Stimulated activated naive CD8-positive, alpha-beta T cell treated with anti-CD3 and anti-CD28 coated beads, Interleukin-15, Interleukin-2, amounts not matched to agents 100 U/mL and 50 U/mL, for 24 hours (primary cell): ENCODE measurements at regions not wholly inside any gene's neighbourhood (a gene's known extent, or its start where the extent isn't known, plus 50 kb on each side); places are given as distances from the start of the nearest gene placed in this dataset.

Source experiments
- ATAC-seq: fragments of 150-1000 bp; cut with Tn5 transposase; one replicate; pipeline ENCODE4 v1.10.0; 2021
- DNase-seq: peaks from one replicate; pipeline ENCODE4 v3.0.0; 2021

GRCh38 chr14:54129850-54130640, 173.4 kb upstream of the BMP4 start:
- DNase-seq (no peak), ATAC-seq (no peak)

GRCh38 chr14:54132496-54132895, 175.9 kb upstream of the BMP4 start:
- ATAC-seq, result no peak
- DNase-seq, result no peak

DNA sequence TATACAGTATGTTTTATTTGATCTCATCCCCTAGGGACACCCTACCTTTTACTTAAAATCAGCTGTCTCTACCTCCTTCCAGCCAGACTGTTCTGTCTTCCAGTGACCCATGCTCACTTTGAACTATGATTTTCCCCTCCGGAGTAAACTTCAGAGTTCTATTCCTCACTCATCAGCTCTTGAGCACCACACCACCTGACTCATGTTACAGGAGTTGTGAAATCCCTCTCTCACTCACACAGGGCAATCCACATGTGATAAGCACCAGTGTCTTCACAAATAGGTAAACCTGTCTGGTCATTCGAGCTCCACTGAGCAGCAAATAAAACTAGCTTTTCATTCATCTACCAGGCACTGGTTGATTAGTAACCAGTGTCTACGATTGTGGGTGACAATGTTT, 177.3 kb upstream of the BMP4 start:
- ATAC-seq (no peak), DNase-seq (no peak)

DNA sequence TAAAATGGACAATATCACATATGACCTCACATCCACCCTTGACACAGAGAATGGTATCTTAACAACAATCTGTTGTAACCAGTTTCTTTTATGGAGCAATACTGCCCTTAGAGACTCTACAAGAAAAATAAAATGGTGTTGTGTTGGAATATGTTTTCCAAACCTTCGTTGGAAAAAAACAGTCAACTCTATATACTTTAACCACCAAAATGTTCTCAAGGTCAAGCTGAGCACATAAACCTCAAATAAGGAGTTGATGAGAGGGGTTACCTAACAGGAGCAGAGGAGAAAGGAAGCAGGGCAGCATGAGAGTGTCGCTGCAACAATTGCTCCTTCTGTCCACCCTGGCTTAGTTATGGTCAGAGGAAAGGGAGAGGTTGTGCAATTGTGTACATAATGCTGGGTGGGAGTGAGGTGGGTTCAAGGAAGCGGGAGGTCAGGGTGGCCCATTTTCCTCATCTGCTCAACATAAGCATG, 179.2 kb upstream of the BMP4 start:
- ATAC-seq, result no peak
- DNase-seq, result no peak

DNA sequence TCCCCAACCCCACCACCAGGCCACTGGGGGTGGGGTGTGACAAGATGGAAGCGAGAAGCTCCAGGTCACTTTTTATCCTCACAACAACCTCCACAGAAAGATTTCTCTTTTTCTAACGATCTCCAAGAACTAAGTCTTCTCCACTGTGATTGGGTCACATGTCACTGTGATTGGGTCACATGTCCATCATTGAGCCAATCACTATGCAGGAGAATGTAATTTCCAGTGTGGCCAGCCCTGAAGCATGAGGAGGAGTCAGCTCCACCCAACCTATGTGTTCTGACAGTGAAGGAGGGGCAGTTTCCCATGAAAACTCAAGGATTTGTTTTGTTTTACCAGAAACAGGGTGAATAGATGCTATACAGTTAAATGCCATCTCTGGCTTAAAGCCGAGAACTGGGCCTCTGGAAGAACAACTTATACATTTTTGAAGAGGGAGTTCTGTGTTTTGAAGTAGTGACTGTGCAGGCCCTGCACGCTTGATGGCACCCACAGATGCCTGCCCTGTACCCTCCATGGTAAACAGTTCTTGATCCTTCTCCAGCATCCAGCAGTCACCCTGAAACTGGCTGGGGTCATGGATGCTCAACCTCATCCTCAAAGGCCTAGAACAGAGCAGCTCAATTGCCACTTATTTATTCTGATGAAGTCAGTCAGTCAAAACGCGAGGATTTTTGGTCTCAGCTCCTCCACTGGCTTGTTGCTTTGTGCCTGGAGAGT, 180.4 kb upstream of the BMP4 start:
- ATAC-seq (no peak), DNase-seq (no peak)

DNA sequence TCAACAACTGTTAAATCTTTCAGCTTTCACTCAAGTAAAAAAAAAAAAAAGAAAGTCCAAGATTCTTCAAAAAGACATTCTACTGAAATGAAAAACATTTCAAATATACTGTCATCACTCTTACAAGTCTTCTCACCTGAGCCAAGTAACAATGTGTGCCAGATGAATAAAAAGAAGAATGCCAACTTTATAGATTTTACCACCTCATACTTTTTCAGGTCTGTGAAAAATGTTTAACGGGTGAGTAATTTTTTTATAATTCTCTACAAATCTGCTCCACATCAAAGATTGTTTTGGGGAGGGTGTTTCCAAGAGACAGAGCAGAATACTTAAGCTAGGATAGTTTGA, 181.0 kb upstream of the BMP4 start:
- no peak for DNase-seq
- no peak for ATAC-seq

DNA sequence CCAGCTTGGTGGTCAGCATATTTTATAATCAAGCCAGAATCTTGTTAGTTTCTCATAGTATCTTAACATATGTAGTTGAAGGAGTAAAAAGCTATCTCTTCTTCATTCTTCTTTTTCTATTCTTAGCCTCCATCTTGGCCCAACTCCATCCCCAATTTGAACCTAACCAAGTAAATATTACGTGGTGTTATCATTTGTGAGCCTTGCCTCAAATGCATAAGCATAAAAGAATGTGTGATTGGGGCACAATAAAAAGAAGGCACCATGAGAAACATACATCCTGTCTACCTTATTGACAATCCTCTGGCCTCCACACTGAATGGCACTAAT, 181.4 kb upstream of the BMP4 start:
- DNase-seq, result no peak
- ATAC-seq, result no peak

DNA sequence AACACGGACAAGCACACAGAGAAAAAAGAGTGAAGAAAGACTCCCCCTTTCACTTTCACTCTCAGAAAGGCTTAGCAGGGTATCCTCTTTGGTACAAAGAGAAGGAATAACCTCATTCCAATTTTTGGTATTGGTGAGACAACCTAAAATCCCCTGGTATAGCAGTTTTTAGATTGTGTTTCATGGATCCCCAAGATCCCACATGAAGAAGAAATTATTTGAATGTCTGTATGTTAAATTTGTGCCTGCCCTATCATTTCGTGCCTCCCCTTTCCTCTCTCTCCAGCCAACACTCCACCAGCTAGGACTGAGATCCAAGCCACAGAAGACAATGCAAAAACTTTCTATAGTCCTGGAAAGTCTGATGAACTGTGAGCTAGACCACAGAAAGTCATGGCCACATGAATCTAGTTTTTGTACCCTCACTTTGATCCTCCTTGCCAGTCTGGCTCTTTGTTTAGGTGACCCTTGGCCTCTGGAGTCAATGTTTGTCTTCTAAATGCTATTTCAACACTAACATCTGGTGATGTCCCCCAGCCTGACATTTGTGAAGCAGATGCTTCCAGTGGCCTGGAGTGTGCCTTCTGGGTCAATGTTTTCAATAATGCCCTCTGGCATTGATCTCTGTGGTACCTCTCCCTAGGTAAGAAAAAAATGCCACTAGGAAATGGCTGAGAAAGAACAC, 181.9 kb upstream of the BMP4 start:
- DNase-seq, result no peak
- no peak for ATAC-seq

DNA sequence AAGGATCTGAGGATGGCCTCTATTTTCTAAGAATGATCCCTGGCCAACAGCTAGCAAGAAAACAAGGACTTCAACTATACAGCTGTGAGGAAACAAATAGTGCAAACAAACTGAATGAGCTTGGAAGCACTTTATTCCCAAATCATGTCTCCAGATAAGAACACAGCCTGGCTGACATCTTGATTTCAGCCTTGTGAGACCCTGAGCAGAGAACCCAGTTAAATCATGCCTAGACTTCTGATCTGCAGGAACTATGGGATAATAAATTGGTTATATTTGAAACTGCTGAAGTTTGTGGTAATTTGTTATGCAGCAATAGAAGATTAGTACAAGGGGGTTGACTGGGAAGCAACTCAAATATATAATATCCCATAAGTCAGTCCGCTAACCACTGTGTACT, 183.9 kb upstream of the BMP4 start:
- no peak for DNase-seq
- no peak for ATAC-seq

DNA sequence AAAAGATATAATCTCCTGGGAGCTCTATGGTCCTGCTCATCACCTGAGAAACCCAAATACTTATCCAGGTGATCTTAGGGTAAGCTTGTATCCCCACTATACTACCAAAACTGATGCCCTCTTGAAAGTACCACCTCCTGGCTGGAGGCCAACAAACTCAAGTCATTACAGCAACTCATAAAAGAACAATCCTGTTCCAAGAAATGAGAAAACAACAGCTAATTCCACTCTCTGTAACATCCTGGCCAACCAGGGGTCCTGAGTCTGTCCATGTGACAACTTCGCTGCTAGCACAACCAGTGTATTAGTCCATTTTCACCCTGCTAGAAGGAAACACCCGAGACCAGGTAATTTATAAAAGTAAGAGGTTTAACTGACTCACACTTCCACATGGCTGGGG, 190.0 kb upstream of the BMP4 start:
- DNase-seq, result no peak
- ATAC-seq, result no peak

DNA sequence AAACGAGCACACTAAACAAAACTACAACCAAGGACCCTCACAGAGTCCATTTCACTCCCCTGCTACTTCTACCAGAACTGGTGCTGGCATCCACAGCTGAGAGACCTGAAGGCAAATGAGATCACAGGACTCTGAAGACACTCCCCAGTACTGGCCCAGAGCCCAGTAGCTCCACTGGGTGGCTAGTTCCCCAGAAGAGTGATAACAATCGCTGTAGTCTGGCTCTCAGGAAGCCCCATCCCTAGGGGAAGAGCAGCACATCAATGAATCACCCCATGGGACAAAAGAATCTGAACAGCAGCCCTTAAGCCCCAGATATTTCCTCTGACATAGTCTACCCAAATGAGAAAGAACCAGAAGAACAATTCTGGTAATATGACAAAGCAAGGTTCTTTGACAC, 190.7 kb upstream of the BMP4 start:
- ATAC-seq, result no peak

DNA sequence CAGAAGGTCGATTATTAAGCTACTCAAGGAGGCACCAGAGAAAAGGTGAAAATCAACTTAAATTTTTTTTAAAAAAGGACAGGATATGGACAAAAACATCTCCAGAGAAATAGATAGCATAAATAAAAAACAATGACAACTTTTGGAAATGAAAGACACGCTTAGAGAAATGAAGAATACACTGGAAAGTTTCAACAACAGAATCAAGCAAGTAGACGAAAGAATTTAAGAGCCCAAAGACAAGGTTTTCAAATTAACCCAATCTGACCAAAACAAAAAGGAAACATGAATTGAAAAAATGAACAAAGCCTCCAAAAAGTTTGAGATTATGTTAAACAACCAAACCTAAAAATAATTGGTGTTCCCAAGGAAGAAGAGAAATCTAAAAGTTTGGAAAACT, 191.1 kb upstream of the BMP4 start:
- ATAC-seq, result no peak
- no peak for DNase-seq

More for the DNA sequence above, 190.7 kb upstream of the BMP4 start:
- no peak for DNase-seq

DNA sequence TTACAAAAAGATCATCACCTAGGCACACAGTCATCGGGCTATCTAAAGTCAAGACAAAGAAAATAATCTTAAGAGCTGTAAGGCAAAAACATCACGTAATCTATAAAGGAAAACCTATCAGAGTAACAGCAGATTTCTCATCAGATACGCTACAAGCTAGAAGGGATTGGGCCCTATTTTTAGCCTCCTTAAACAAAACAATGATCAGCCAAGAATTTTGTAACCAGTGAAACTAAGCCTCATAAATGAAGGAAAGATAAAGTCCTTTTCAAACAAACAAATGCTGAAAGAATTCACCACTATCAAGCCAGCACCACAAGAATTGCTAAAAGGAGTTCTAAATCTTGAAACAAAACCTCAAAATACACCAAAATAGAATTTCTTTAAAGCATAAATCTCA, 191.6 kb upstream of the BMP4 start:
- no peak for ATAC-seq
- no peak for DNase-seq

GRCh38 chr14:54152351-54152750, 195.7 kb upstream of the BMP4 start:
- ATAC-seq (no peak), DNase-seq (no peak)

DNA sequence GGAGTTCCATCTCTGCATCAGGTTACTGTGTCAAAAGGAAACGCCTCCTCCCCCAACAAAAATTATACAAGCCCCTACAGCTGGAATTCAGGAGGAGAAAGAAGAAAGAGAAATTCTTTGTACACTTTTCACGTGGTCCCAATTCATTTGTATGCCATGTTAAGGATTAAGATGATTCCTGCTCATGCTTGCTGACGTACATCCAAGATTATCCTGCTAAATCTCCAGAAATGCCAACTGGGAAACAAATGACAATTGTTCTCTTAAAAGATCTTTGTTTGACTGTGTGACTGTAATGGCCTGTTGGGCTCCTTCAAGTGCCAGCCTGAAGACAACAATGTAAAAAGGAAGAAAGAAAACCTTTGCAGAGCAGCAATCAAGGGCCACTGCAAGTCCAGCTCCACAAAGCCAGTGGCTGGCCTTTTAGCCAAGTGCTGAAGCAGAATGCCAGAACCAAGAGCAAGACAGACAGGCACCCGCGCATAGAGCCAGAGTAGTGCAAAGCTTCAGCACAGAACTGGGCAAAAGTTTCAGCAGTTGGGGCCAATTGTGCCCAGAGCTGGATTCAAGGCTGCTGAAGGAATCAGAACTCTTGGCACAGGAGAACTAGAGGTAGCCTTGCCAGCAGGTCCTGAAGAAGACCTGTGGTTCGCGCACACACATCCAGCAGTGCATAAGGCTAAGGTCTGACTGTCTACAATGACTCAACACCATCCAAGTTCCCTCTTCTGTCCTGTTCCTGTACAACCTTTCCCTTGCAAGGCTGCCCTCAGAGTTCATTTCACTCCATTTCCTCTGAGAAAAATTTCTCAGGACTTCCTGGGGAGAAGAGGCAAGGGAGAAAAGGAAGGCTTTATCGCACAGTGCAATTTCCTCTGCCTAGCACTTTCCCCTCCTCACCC, 209.7 kb upstream of the BMP4 start:
- DNase-seq, result no peak

DNA sequence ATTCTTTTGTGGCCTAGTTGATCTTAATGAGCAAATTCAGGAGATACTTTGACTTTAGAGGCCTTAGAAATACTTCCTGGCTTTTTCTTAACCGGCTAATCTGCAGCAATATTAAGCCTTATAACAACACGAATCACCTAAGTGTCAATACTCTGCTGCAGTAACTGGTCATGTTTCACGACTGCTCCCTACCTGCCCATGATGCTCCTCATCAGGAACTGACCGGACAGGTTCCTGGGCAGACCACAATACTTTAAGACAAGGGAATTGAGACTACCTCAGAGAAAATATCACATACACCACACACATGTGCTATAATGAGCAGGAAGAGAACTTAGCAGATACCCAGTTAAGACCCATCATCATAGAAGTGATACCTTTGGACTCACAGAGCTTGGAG, 211.9 kb upstream of the BMP4 start:
- ATAC-seq (no peak), DNase-seq (no peak)

More for the DNA sequence above, 209.7 kb upstream of the BMP4 start:
- no peak for ATAC-seq

- ATAC-seq (no peak), DNase-seq (no peak)
Observed at GRCh38 chr14:54169254-54169924, 212.8 kb upstream of the BMP4 start.

DNA sequence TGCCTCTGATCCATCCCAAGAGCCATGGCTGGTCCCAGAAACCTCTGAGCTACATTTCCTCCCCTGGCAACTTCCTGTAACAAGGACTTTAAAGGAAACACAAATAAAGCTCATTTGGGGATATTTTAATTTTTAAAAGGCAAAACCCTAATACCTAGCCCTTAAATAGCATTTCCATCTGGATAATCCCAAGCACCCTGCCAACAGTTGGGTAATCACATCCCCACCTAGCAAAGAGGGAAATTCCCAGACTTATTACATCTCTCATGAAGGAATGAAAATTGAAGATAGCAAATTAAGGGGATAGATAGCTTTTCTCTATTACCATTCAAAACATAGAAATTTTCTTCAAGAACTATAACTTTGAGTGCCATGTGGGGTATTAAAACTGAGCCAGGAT, 213.7 kb upstream of the BMP4 start:
- no peak for ATAC-seq

GRCh38 chr14:54172114-54172513, 215.5 kb upstream of the BMP4 start:
- no peak for ATAC-seq
- DNase-seq, result no peak

More for the DNA sequence above, 213.7 kb upstream of the BMP4 start:
- no peak for DNase-seq

GRCh38 chr14:54172562-54172961, 215.9 kb upstream of the BMP4 start:
- DNase-seq (no peak), ATAC-seq (no peak)

GRCh38 chr14:54173802-54174201, 217.2 kb upstream of the BMP4 start:
- no peak for ATAC-seq
- DNase-seq, result no peak

DNA sequence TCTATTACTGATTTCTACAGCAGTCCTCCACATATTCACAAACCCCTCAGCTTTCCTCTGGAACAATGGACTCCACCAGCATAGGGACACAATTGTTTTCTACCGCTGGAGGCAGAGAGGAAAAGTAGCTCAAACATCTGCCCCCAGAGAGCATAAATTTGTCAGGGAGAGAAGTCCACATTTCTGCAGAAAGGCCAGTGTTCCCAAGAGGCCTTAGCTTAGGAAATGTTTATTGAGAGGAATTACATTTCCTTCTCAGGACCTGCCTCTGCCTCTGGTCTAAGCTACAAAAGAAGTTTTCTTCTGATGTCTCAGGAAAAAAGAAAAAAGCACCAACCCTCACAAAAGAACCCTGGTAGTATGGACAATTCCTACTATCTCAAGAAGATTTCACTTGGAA, 217.8 kb upstream of the BMP4 start:
- no peak for DNase-seq
- no peak for ATAC-seq
